ENCODE measurements at regions not wholly inside any gene's neighbourhood (a gene's known extent, or its start where the extent isn't known, plus 50 kb on each side); places are given as distances from the start of the nearest gene placed in this dataset.

- H3K4me2 ChIP-seq (replicated peaks; ENCODE audit: extremely low read depth, low read length, poor library complexity, severe bottlenecking), result no peak overlapping the region
- H3K9me3 ChIP-seq (replicated peaks in 1 of 2; ENCODE audit: control insufficient read depth in 1 of 2, insufficient read depth in 1 of 2, low read length in 2 of 2), result peaks cover 0 to 2% of the 10 kb centered on the region in 2 donors
- WGBS (ENCODE audit: insufficient coverage), result 100% methylated on average over 5 of the region's 6 CpGs
- intact Hi-C loops (cut with micrococcal nuclease), result no loop called here
- no peaks in the 10 kb centered on the region for H3K27me3 ChIP-seq (ENCODE audit: control insufficient read depth in 2 of 2, insufficient read depth in 2 of 2, low read length in 2 of 2)
- no peaks in the 10 kb centered on the region for H3K79me2 ChIP-seq (ENCODE audit: insufficient read depth, low read length)
- H2AFZ ChIP-seq (ENCODE audit: insufficient read depth, low read depth, low read length, poor library complexity, severe bottlenecking), result no peak overlapping the region
- H3K4me3 Mint-ChIP-seq, result no peak overlapping the region
- H3K4me3 ChIP-seq (replicated peaks in 1 of 3; ENCODE audit: low read depth in 2 of 3, low read length in 3 of 3), result no peak overlapping the region
- no peak overlapping the region for H3K9ac ChIP-seq (ENCODE audit: insufficient read depth, low read length, poor library complexity, severe bottlenecking)
- no peaks in the 10 kb centered on the region for H3K4me1 ChIP-seq (ENCODE audit: control insufficient read depth in 1 of 2, insufficient read depth in 2 of 2, low read length in 2 of 2)
- H3K27ac Mint-ChIP-seq, result no peak overlapping the region
- H4K20me1 ChIP-seq (ENCODE audit: insufficient read depth, low read length), result no peaks in the 10 kb centered on the region
- peaks cover 0 to 6% (median under 1%) of the 10 kb centered on the region in 7 donors for H3K9me3 Mint-ChIP-seq
- no peaks in the 10 kb centered on the region for H3K27me3 Mint-ChIP-seq (ENCODE audit: low read depth in 3 of 3)
- no peaks in the 10 kb centered on the region for H3K36me3 ChIP-seq (replicated peaks in 1 of 2; ENCODE audit: control insufficient read depth in 1 of 2, insufficient read depth in 2 of 2, low read length in 2 of 2)
- H3K4me1 Mint-ChIP-seq, result no peaks in the 10 kb centered on the region
- H3K36me3 Mint-ChIP-seq, result no peaks in the 10 kb centered on the region
- H3K27ac ChIP-seq (ENCODE audit: low read depth in 1 of 2, low read length in 2 of 2), result no peak overlapping the region
- TF ChIP-seq CTCF (IDR thresholded peaks at IDR 0.05), result no peak
- DNase-seq, result no peak
Observed at GRCh38 chr7:10798044-10798443, 175.6 kb upstream of the PHF14 start.

- Histone ChIP-seq H2AFZ (ENCODE audit: insufficient read depth, low read depth, low read length, poor library complexity, severe bottlenecking) (no peak overlapping the region), H3K4me2 (replicated peaks; ENCODE audit: extremely low read depth, low read length, poor library complexity, severe bottlenecking) (no peak overlapping the region), H3K4me1 (ENCODE audit: control insufficient read depth in 1 of 2, insufficient read depth in 2 of 2, low read length in 2 of 2) (no peaks in the 10 kb centered on the region), H3K27ac (ENCODE audit: low read depth in 1 of 2, low read length in 2 of 2) (no peak overlapping the region), H3K9me3 (replicated peaks in 1 of 2; ENCODE audit: control insufficient read depth in 1 of 2, insufficient read depth in 1 of 2, low read length in 2 of 2) (peaks cover 0 to 2% of the 10 kb centered on the region in 2 donors), H3K36me3 (replicated peaks in 1 of 2; ENCODE audit: control insufficient read depth in 1 of 2, insufficient read depth in 2 of 2, low read length in 2 of 2) (no peaks in the 10 kb centered on the region), H3K4me3 (replicated peaks in 1 of 3; ENCODE audit: low read depth in 2 of 3, low read length in 3 of 3) (no peak overlapping the region), H3K9ac (ENCODE audit: insufficient read depth, low read length, poor library complexity, severe bottlenecking) (no peak overlapping the region), H3K79me2 (ENCODE audit: insufficient read depth, low read length) (no peaks in the 10 kb centered on the region), H4K20me1 (ENCODE audit: insufficient read depth, low read length) (no peaks in the 10 kb centered on the region), H3K27me3 (ENCODE audit: control insufficient read depth in 2 of 2, insufficient read depth in 2 of 2, low read length in 2 of 2) (no peaks in the 10 kb centered on the region)
- Mint-ChIP-seq H3K4me3 (no peak overlapping the region), H3K36me3 (no peaks in the 10 kb centered on the region), H3K4me1 (no peaks in the 10 kb centered on the region), H3K27ac (no peak overlapping the region), H3K27me3 (ENCODE audit: low read depth in 3 of 3) (no peaks in the 10 kb centered on the region), H3K9me3 (peaks cover 0 to 6% (median 0%) of the 10 kb centered on the region in 7 donors)
- DNase-seq, result no peak
- WGBS (ENCODE audit: insufficient coverage), result no CpG with 5 or more reads among the region's 5 CpGs
- intact Hi-C loops (cut with micrococcal nuclease), result no loop called here
- TF ChIP-seq CTCF (IDR thresholded peaks at IDR 0.05), result no peak
Observed at GRCh38 chr7:10799475-10799874, 174.2 kb upstream of the PHF14 start.
